Keratinocyte (primary cell): ENCODE measurements at regions not wholly inside any gene's neighbourhood (a gene's known extent, or its start where the extent isn't known, plus 50 kb on each side); places are given as distances from the start of the nearest gene placed in this dataset.

Experiments used
- CTCF ChIP-seq, 3 experiments: IDR thresholded peaks in 1 of 3; conservative IDR thresholded peaks in 1 of 3; optimal IDR thresholded peaks in 1 of 3; 2 replicates in 2 of 3; 3 replicates in 1 of 3; pipeline versions ENCODE3 to v1.5.1; 2011; ENCODE audit warnings: low read length in 3 of 3, mild to moderate bottlenecking in 3 of 3, moderate library complexity in 2 of 3, control low read depth in 1 of 3, inconsistent platforms in 1 of 3; ENCODE audit not compliant: insufficient read depth in 2 of 3; ENCODE audit errors: extremely low read depth in 1 of 3
- EZH2 ChIP-seq: IDR thresholded peaks from one replicate; pipeline ENCODE4 v1.6.1; 2012; ENCODE audit warnings: inconsistent platforms, mild to moderate bottlenecking, low read length, moderate library complexity

GRCh38 chr1:208644401-208645160 lies 400.4 kb upstream of the PLXNA2 start:
- TF ChIP-seq CTCF (optimal IDR thresholded peaks at IDR 0.05 in 1 of 3, IDR thresholded peaks at IDR 0.05 in 1 of 3, conservative IDR thresholded peaks at IDR 0.05 in 1 of 3; ENCODE audit: extremely low read depth in 1 of 3, insufficient read depth in 2 of 3, low read length in 3 of 3): no peak
- no peak for TF ChIP-seq EZH2
